Naive thymus-derived CD8-positive, alpha-beta T cell (primary cell): ENCODE measurements at regions not wholly inside any gene's neighbourhood (a gene's known extent, or its start where the extent isn't known, plus 50 kb on each side); places are given as distances from the start of the nearest gene placed in this dataset.

Source experiments
- ATAC-seq, 2 donors: fragments of 150-1000 bp; cut with Tn5 transposase in 1 of 2; sonication (Bioruptor Pico), chemical (Tn5 transposase) in 1 of 2; 1 replicate in 1 of 2; 2 replicates in 1 of 2; pipeline ENCODE4 v1.10.0; 2021; ENCODE audit warnings: mild to moderate bottlenecking in 2 of 2, moderate library complexity in 2 of 2
- POLR2A ChIA-PET: fragments of 350-600 bp; sonication (Branson Sonifier 250); formaldehyde crosslinking; loops from one replicate; lab custom pipeline; 2021; ENCODE audit warnings: antibody characterized with exemption; lab: Charles Lee
- DNase-seq, 10 donors: peaks; one replicate each; pipeline versions ENCODE4 v3.0.0 to v3.0.0-alpha.2; 2020 to 2022
- H3K27ac Mint-ChIP-seq, 10 donors: one replicate each; pipeline ENCODE4 v1.8.0; 2020 to 2022; ENCODE audit warnings: mild to moderate bottlenecking in 10 of 10, mixed read lengths in 10 of 10, moderate library complexity in 4 of 10, inconsistent platforms in 1 of 10
- H3K27me3 Mint-ChIP-seq, 5 donors: one replicate each; pipeline ENCODE4 v1.8.0; 2021 to 2022; ENCODE audit warnings: mixed read lengths in 5 of 5
- H3K36me3 Mint-ChIP-seq, 3 donors: one replicate each; pipeline ENCODE4 v1.8.0; 2020 to 2022; ENCODE audit warnings: mixed read lengths in 3 of 3, mild to moderate bottlenecking in 2 of 3, inconsistent platforms in 1 of 3
- H3K4me1 Mint-ChIP-seq, 4 donors: one replicate each; pipeline ENCODE4 v1.8.0; 2021 to 2022; ENCODE audit warnings: mixed read lengths in 4 of 4
- H3K4me3 Mint-ChIP-seq, 10 donors: one replicate each; pipeline ENCODE4 v1.8.0; 2020 to 2022; ENCODE audit warnings: mild to moderate bottlenecking in 10 of 10, mixed read lengths in 10 of 10, moderate library complexity in 6 of 10, inconsistent platforms in 1 of 10
- H3K9me3 Mint-ChIP-seq, 9 donors: one replicate each; pipeline ENCODE4 v1.8.0; 2020 to 2022; ENCODE audit warnings: mixed read lengths in 9 of 9, mild to moderate bottlenecking in 3 of 9, inconsistent platforms in 1 of 9, moderate library complexity in 1 of 9

- Mint-ChIP-seq H3K9me3 (peaks cover 0 to 24% (median 3%) of the 10 kb centered on the region in 9 donors), H3K36me3 (no peaks in the 10 kb centered on the region), H3K27me3 (no peaks in the 10 kb centered on the region), H3K27ac (no peak overlapping the region), H3K4me1 (no peaks in the 10 kb centered on the region), H3K4me3 (no peak overlapping the region)
- POLR2A ChIA-PET: no interaction called here
- ATAC-seq (no peak), DNase-seq (no peak)
Observed at GRCh38 chr11:97854357-97854756, 1166.4 kb upstream of the CNTN5 start.

GRCh38 chr11:97854877-97855276, 1165.9 kb upstream of the CNTN5 start:
- POLR2A ChIA-PET: no interaction called here
- no peaks in the 10 kb centered on the region for H3K4me1 Mint-ChIP-seq

GRCh38 chr11:97856666-97857065, 1164.1 kb upstream of the CNTN5 start:
- POLR2A ChIA-PET: no interaction called here
- no peak for DNase-seq
- Mint-ChIP-seq H3K27me3 (no peaks in the 10 kb centered on the region), H3K27ac (no peak overlapping the region), H3K9me3 (peaks cover 0 to 26% (median 8%) of the 10 kb centered on the region in 9 donors), H3K4me1 (no peaks in the 10 kb centered on the region), H3K4me3 (no peak overlapping the region), H3K36me3 (no peaks in the 10 kb centered on the region)
- no peak for ATAC-seq

More at GRCh38 chr11:97854877-97855276, 1165.9 kb upstream of the CNTN5 start:
- Mint-ChIP-seq H3K9me3 (peaks cover 0 to 23% (median 5%) of the 10 kb centered on the region in 9 donors), H3K4me3 (no peak overlapping the region), H3K27ac (no peak overlapping the region), H3K27me3 (no peaks in the 10 kb centered on the region), H3K36me3 (no peaks in the 10 kb centered on the region)
- DNase-seq (no peak), ATAC-seq (no peak)

GRCh38 chr11:97860237-97860636, 1160.5 kb upstream of the CNTN5 start:
- H3K36me3 Mint-ChIP-seq: no peaks in the 10 kb centered on the region
- POLR2A ChIA-PET: interaction anchor here (0.7 kb wide), 1 partner anchor 18 kb away, joined by 3 read pairs; no protein-coding TSS in a partner anchor
- no peak overlapping the region for H3K4me3 Mint-ChIP-seq

GRCh38 chr11:97862021-97862420, 1158.7 kb upstream of the CNTN5 start:
- Mint-ChIP-seq H3K27me3 (no peaks in the 10 kb centered on the region), H3K9me3 (peaks cover 3 to 34% (median 11%) of the 10 kb centered on the region in 9 donors), H3K4me1 (no peaks in the 10 kb centered on the region), H3K36me3 (no peaks in the 10 kb centered on the region), H3K4me3 (no peak overlapping the region), H3K27ac (no peak overlapping the region)
- POLR2A ChIA-PET: no interaction called here
- DNase-seq: no peak
- ATAC-seq: no peak

More at GRCh38 chr11:97860237-97860636, 1160.5 kb upstream of the CNTN5 start:
- DNase-seq (no peak), ATAC-seq (no peak)
- H3K27ac Mint-ChIP-seq: no peak overlapping the region
- H3K9me3 Mint-ChIP-seq: peaks cover 0 to 34% (median 9%) of the 10 kb centered on the region in 9 donors
- H3K27me3 Mint-ChIP-seq: no peaks in the 10 kb centered on the region
- H3K4me1 Mint-ChIP-seq: no peaks in the 10 kb centered on the region

- no peaks in the 10 kb centered on the region for H3K36me3 Mint-ChIP-seq
Observed at GRCh38 chr11:97865424-97866012, 1155.2 kb upstream of the CNTN5 start.

GRCh38 chr11:97871816-97872215, 1148.9 kb upstream of the CNTN5 start:
- Mint-ChIP-seq H3K4me3 (no peak overlapping the region), H3K4me1 (no peaks in the 10 kb centered on the region), H3K27me3 (no peaks in the 10 kb centered on the region), H3K27ac (no peak overlapping the region), H3K9me3 (peaks cover 0 to 23% (median 15%) of the 10 kb centered on the region in 9 donors), H3K36me3 (no peaks in the 10 kb centered on the region)
- no peak for ATAC-seq
- DNase-seq: no peak
- POLR2A ChIA-PET: no interaction called here

More at GRCh38 chr11:97865424-97866012, 1155.2 kb upstream of the CNTN5 start:
- no peak for ATAC-seq
- Mint-ChIP-seq H3K4me3 (no peak overlapping the region), H3K4me1 (no peaks in the 10 kb centered on the region), H3K27me3 (no peaks in the 10 kb centered on the region), H3K27ac (no peak overlapping the region), H3K9me3 (peaks cover 7 to 31% (median 11%) of the 10 kb centered on the region in 9 donors)
- POLR2A ChIA-PET: no interaction called here
- no peak for DNase-seq

GRCh38 chr11:97880209-97880608, 1140.5 kb upstream of the CNTN5 start:
- POLR2A ChIA-PET: no interaction called here
- no peak overlapping the region for H3K4me3 Mint-ChIP-seq
- peaks cover 0 to 20% (median 8%) of the 10 kb centered on the region in 9 donors for H3K9me3 Mint-ChIP-seq
- ATAC-seq (no peak), DNase-seq (no peak)
- no peaks in the 10 kb centered on the region for H3K36me3 Mint-ChIP-seq
- no peaks in the 10 kb centered on the region for H3K4me1 Mint-ChIP-seq
- H3K27me3 Mint-ChIP-seq: no peaks in the 10 kb centered on the region
- no peak overlapping the region for H3K27ac Mint-ChIP-seq

GRCh38 chr11:97883086-97883485, 1137.7 kb upstream of the CNTN5 start:
- POLR2A ChIA-PET: no interaction called here
- Mint-ChIP-seq H3K36me3 (no peaks in the 10 kb centered on the region), H3K27ac (no peak overlapping the region), H3K27me3 (no peaks in the 10 kb centered on the region), H3K4me1 (no peaks in the 10 kb centered on the region), H3K4me3 (no peak overlapping the region), H3K9me3 (peaks cover 0 to 10% (median 3%) of the 10 kb centered on the region in 9 donors)
- ATAC-seq (no peak), DNase-seq (no peak)

- DNase-seq (no peak), ATAC-seq (no peak)
- H3K36me3 Mint-ChIP-seq: no peaks in the 10 kb centered on the region
- H3K9me3 Mint-ChIP-seq: peaks cover 0 to 20% (median 8%) of the 10 kb centered on the region in 9 donors
- POLR2A ChIA-PET: no interaction called here
- no peak overlapping the region for H3K27ac Mint-ChIP-seq
- H3K4me1 Mint-ChIP-seq: no peaks in the 10 kb centered on the region
- H3K4me3 Mint-ChIP-seq: no peak overlapping the region
- H3K27me3 Mint-ChIP-seq: no peaks in the 10 kb centered on the region
Observed at GRCh38 chr11:97888641-97889040, 1132.1 kb upstream of the CNTN5 start.

- ATAC-seq (no peak), DNase-seq (no peak)
- Mint-ChIP-seq H3K4me3 (no peak overlapping the region), H3K27me3 (no peaks in the 10 kb centered on the region), H3K27ac (no peak overlapping the region), H3K9me3 (peaks cover 0 to 20% (median 7%) of the 10 kb centered on the region in 9 donors), H3K4me1 (no peaks in the 10 kb centered on the region), H3K36me3 (no peaks in the 10 kb centered on the region)
- POLR2A ChIA-PET: no interaction called here
Observed at GRCh38 chr11:97890466-97890865, 1130.3 kb upstream of the CNTN5 start.

- no peaks in the 10 kb centered on the region for H3K4me1 Mint-ChIP-seq
- DNase-seq: no peak
- no peak overlapping the region for H3K4me3 Mint-ChIP-seq
- POLR2A ChIA-PET: no interaction called here
- peaks cover 3 to 27% (median 10%) of the 10 kb centered on the region in 9 donors for H3K9me3 Mint-ChIP-seq
- H3K27ac Mint-ChIP-seq: no peak overlapping the region
- no peaks in the 10 kb centered on the region for H3K36me3 Mint-ChIP-seq
- no peaks in the 10 kb centered on the region for H3K27me3 Mint-ChIP-seq
- no peak for ATAC-seq
Observed at GRCh38 chr11:97893612-97894011, 1127.1 kb upstream of the CNTN5 start.

- no peak for ATAC-seq
- Mint-ChIP-seq H3K9me3 (peaks cover 4 to 29% (median 8%) of the 10 kb centered on the region in 9 donors), H3K27me3 (no peaks in the 10 kb centered on the region), H3K4me1 (no peaks in the 10 kb centered on the region), H3K27ac (no peak overlapping the region), H3K4me3 (no peak overlapping the region), H3K36me3 (no peaks in the 10 kb centered on the region)
- POLR2A ChIA-PET: no interaction called here
- no peak for DNase-seq
Observed at GRCh38 chr11:97894978-97895377, 1125.8 kb upstream of the CNTN5 start.

- ATAC-seq (no peak), DNase-seq (no peak)
- no peaks in the 10 kb centered on the region for H3K27me3 Mint-ChIP-seq
- peaks cover 4 to 30% (median 8%) of the 10 kb centered on the region in 9 donors for H3K9me3 Mint-ChIP-seq
- no peaks in the 10 kb centered on the region for H3K4me1 Mint-ChIP-seq
- no peak overlapping the region for H3K27ac Mint-ChIP-seq
- H3K36me3 Mint-ChIP-seq: no peaks in the 10 kb centered on the region
- H3K4me3 Mint-ChIP-seq: no peak overlapping the region
- POLR2A ChIA-PET: no interaction called here
Observed at GRCh38 chr11:97895572-97895971, 1125.2 kb upstream of the CNTN5 start.
